SW480 (cell line): ENCODE measurements at regions not wholly inside any gene's neighbourhood (a gene's known extent, or its start where the extent isn't known, plus 50 kb on each side); places are given as distances from the start of the nearest gene placed in this dataset.
"Not testable (repeated sequence)": the region's sequence is repeated elsewhere in the genome, so short reads cannot be mapped to it uniquely, and the experiment has no call there.

Experiments
- DNase-seq: peaks from one replicate; pipeline ENCODE4 v3.0.0-alpha.2; 2016; ENCODE audit warnings: low spot score

GRCh38 chr5:38789134-38789533, 56.7 kb upstream of the OSMR start:
- DNase-seq, result no peak

GRCh38 chr5:38789777-38790176, 56.0 kb upstream of the OSMR start:
- DNase-seq, result no peak

DNA sequence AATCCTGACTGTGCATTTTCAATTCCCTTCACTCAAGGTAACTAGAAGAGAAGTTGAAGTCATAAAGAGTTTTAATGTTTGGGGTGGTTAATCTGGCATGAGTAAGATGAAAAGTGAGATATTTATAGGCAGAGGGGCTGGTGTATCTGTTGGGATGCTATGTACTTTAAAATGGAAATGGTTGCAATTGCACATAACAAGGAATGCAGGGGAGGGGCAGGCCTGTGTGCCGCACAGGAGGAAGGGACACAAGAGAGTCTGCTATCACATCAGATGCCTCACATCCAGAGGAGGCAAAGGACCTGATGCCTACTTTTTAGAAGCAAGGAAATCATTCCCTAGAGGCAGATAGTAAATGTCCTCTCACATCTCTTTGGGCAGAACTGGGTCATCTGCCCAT, 55.5 kb upstream of the OSMR start:
- DNase-seq, result no peak

GRCh38 chr5:38790891-38791290, 54.9 kb upstream of the OSMR start:
- no peak for DNase-seq

- no peak for DNase-seq
Measured at GRCh38 chr5:38793099-38793498, 52.7 kb upstream of the OSMR start.

GRCh38 chr5:38794037-38794436, 51.8 kb upstream of the OSMR start:
- not testable (repeated sequence) for DNase-seq

DNA sequence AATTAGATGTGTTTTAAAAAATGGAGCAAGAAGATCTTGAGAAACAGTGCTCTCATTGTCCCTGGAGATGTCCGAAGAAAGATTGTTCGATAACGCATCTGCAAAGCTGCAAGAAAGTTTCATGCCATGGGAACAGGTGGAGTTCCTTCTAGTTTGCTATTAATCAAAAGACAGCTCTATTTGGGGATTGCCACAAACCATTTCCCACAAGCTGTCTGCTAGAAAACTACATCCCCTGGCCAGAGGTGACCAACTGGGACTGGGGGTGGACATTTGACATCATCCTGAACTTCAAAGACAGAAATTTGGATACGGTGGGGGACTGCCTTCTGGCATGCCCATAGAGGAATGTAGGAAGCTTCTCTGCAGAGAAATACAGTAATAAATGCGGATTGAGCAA, 50.8 kb upstream of the OSMR start:
- no peak for DNase-seq

GRCh38 chr5:38795986-38796741, 49.6 kb upstream of the OSMR start:
- DNase-seq, result no peak
